GM18511 (cell line): ENCODE measurements at regions not wholly inside any gene's neighbourhood (a gene's known extent, or its start where the extent isn't known, plus 50 kb on each side); places are given as distances from the start of the nearest gene placed in this dataset.

ENCODE experiments used
- ATAC-seq: cut with Tn5 transposase; IDR thresholded peaks from one replicate; pipeline ENCODE4 v1.9.1; 2021; ENCODE audit warnings: mild to moderate bottlenecking, moderate library complexity; ENCODE audit not compliant: unreplicated experiment

DNA sequence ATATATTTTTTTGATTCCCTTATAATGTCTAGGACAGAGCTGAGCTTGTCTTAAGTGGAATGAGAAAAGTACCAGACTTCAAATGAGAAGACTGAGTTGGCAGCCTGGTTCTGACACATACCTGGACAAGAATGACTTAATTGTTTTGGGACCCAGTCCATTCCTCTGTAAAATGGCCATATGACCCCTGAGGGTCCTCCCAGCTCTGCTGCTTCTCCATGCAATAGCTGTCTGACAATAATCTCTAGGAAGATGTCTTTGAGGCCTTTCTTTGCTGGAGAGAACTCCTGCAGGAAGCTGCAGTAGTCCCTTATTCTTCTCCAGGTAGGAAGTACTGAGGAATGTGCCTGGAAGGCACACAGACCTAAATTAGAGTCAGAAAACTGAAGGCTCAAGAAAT is 55.9 kb upstream of the SLIT3 start:
- ATAC-seq: no peak

DNA sequence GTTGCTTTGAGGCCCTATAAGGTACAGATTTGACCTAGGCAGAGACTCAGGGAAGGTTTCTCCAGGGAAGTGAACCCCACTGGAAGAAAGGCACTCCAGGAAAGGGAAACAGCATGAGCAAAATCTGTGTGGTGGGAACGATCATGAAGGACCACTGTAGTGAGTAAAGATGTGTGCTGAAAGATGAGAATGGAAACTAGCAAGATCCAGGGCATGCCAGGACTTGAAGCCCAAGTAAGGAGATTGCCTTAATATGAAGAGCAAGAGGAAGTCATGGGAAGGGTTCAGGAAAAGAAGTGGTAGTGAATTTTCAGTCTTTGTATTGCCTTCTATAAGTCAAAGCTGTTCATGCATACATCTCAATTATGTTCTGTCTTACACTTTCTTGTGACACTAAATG is 55.2 kb upstream of the SLIT3 start:
- ATAC-seq: no peak

DNA sequence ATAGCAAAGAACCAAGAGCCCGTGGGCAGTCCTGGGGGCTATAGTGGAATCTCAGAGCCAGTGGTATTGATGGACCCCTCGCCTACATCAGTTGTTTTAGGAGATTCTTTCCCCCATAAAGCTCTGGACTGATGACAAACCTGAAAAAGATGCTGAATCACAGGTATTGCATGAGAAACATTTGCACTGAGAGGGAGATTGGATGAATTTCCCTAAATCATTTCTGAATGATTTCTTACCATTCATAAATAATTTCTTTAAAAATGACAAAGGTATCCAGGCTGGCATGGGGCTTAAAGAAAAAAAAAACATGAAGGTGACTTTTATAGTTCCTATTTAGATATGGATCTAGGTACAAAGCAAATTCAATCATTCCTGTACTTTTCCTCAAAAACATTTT is 54.0 kb upstream of the SLIT3 start:
- ATAC-seq: no peak

DNA sequence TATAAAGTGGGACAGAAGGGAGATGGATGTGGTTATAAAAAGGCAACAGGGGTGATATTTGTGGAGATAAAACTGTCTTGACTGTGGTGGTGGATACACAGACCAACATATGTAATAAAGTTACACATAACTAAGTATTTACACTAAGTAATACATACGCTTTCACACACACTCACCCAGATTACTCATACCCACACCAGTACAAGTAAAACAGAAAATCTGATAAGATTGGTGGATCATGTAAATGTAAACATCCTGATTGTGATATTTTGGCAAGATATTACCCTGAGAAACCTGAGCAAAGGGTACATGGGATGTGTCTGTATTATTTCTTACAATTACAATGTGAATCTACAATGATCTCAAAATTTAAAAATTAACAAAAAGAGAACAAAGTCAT is 53.3 kb upstream of the SLIT3 start:
- ATAC-seq: no peak

DNA sequence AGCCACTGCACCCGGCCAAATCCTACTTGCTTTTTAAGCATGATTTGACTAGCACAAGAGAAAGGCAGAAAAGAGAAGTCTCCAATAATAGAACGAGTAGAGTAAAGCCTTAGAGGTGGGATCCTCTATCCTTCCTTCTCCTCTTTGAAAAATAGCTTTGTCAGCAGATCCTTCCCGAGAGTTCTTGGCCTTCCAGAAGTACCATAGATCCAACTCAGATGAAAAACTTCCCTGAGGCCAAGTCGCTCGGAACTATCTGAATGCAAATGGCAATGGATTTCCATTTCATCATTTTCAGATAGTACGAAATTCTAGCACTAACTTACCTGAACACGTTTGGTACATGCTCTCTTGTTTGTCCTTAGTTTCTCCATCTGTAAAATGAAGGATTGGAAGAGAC is 52.0 kb upstream of the SLIT3 start:
- no peak for ATAC-seq

DNA sequence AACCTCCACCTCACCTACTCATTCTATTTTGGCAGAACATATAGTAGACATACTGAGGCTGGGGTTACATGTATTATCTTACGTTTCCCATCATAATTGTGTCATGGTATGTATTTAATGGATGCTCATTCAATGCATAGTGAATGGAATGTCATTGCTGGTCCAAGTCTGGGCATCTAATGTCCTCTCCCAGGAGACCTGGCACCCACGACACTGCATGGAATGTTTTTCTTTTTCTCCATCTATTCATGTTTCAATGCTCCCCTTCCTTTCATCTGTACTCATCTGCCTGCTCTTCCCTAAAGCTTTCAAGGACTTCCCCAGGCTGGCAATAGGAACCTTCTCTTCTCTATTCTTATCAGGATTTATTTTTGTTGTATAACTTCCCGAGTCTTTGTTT is 50.8 kb upstream of the SLIT3 start:
- ATAC-seq: no peak

DNA sequence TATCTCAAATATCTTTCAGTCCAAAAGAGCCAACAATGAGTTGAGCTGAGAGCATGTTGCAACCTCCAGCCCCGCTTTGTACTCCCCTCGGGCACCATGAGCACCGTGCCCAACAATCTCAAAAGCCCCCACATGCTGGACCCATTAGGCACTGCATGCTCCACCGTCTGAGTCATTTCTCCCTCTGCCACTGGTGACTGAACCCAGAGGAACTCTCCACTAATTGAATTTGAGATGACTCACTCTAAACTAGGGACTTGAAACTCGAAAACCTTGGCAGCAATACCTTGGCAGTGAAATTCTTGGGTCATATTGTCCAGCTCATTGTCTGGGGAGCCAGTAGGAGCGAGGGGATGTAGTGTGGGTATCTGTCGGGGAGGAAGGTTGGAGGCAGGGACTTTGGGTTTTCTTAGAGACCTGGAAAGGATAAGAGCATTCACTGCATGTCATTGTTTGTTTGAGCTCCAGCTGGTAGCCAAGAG is 49.9 kb upstream of the SLIT3 start:
- peak; percentile 54 for ATAC-seq
